Esophagus mucosa (tissue), 1 donor: ENCODE measurements at regions not wholly inside any gene's neighbourhood (a gene's known extent, or its start where the extent isn't known, plus 50 kb on each side); places are given as distances from the start of the nearest gene placed in this dataset.
"Not testable (repeated sequence)": the region's sequence is repeated elsewhere in the genome, so short reads cannot be mapped to it uniquely, and the experiment has no call there.

Experiments
- ATAC-seq: fragments of 200-7000 bp; cut with Tn5 transposase; one replicate; pipeline ENCODE4 v1.9.1; 2020
- donor health status: DM: yes; HTN: yes; CAD: no.

GRCh38 chr16:87213536-87213935, 103.7 kb downstream of the C16orf95 start:
- no peak for ATAC-seq

- no peak for ATAC-seq
Measured at GRCh38 chr16:87216148-87216840, 100.9 kb downstream of the C16orf95 start.

GRCh38 chr16:87216841-87217275, 100.3 kb downstream of the C16orf95 start:
- ATAC-seq, result peak; percentile 17

- ATAC-seq, result not testable (repeated sequence)
Measured at GRCh38 chr16:87217802-87218201, 99.4 kb downstream of the C16orf95 start.

GRCh38 chr16:87218281-87219055, 98.7 kb downstream of the C16orf95 start:
- peak; percentile 37 for ATAC-seq

- no peak for ATAC-seq
Measured at GRCh38 chr16:87219287-87219909, 97.8 kb downstream of the C16orf95 start.

- ATAC-seq, result no peak
Measured at GRCh38 chr16:87221633-87222032, 95.6 kb downstream of the C16orf95 start.

GRCh38 chr16:87222335-87222734, 94.9 kb downstream of the C16orf95 start:
- no peak for ATAC-seq

- ATAC-seq, result no peak
Measured at GRCh38 chr16:87223656-87224248, 93.4 kb downstream of the C16orf95 start.

GRCh38 chr16:87226926-87227295, 90.3 kb downstream of the C16orf95 start:
- ATAC-seq, result no peak

- no peak for ATAC-seq
Measured at GRCh38 chr16:87227296-87227951, 89.8 kb downstream of the C16orf95 start.

- ATAC-seq, result no peak
Measured at GRCh38 chr16:87228363-87228762, 88.8 kb downstream of the C16orf95 start.

- ATAC-seq, result no peak
Measured at GRCh38 chr16:87229230-87230188, 87.7 kb downstream of the C16orf95 start.

GRCh38 chr16:87230571-87230970, 86.6 kb downstream of the C16orf95 start:
- no peak for ATAC-seq

- ATAC-seq, result no peak
Measured at GRCh38 chr16:87231295-87231694, 85.9 kb downstream of the C16orf95 start.

GRCh38 chr16:87231911-87232310, 85.3 kb downstream of the C16orf95 start:
- ATAC-seq, result no peak

GRCh38 chr16:87233928-87234327, 83.3 kb downstream of the C16orf95 start:
- ATAC-seq, result no peak

- no peak for ATAC-seq
Measured at GRCh38 chr16:87234601-87235000, 82.6 kb downstream of the C16orf95 start.

- ATAC-seq, result no peak
Measured at GRCh38 chr16:87235810-87236515, 81.2 kb downstream of the C16orf95 start.

- ATAC-seq, result no peak
Measured at GRCh38 chr16:87236516-87237115, 80.6 kb downstream of the C16orf95 start.
